Upper lobe of left lung (tissue), 6 donors: ENCODE measurements at regions not wholly inside any gene's neighbourhood (a gene's known extent, or its start where the extent isn't known, plus 50 kb on each side); places are given as distances from the start of the nearest gene placed in this dataset.

ENCODE experiments used
- ATAC-seq, 2 donors: fragments of 200-7000 bp; cut with Tn5 transposase; one replicate each; pipeline ENCODE4 v1.9.1; 2022; ENCODE audit warnings: mild to moderate bottlenecking in 2 of 2, moderate library complexity in 2 of 2; ENCODE audit not compliant: low FRiP score in 2 of 2
- DNase-seq, 2 donors: peaks; one replicate each; pipeline ENCODE4 v3.0.0-alpha.2; 2019 to 2020
- H3K27ac ChIP-seq, 4 donors: fragments of 200-600 bp; sonication (generic); one replicate each; pipeline ENCODE4 v1.5.1; 2016 to 2019
- H3K27me3 ChIP-seq, 4 donors: fragments of 200-600 bp; sonication (generic); one replicate each; pipeline ENCODE4 v1.5.1; 2017 to 2019
- H3K36me3 ChIP-seq, 4 donors: fragments of 200-600 bp; sonication (generic); one replicate each; pipeline ENCODE4 v1.5.1; 2016 to 2019
- H3K4me1 ChIP-seq, 4 donors: fragments of 200-600 bp; sonication (generic); one replicate each; pipeline ENCODE4 v1.5.1; 2018 to 2019
- H3K4me3 ChIP-seq, 4 donors: fragments of 200-600 bp; sonication (generic); one replicate each; pipeline ENCODE4 v1.5.1; 2017 to 2019; ENCODE audit warnings: mild to moderate bottlenecking in 2 of 4, moderate library complexity in 1 of 4
- H3K9me3 ChIP-seq, 4 donors: fragments of 200-600 bp; sonication (generic); one replicate each; pipeline ENCODE4 v1.5.1; 2018 to 2019
- CTCF ChIP-seq, 6 experiments: fragments of 450-650 bp in 4 of 6; fragments of 200-600 bp in 2 of 6; sonication (generic) in 2 of 6; IDR thresholded peaks; one replicate each; pipeline ENCODE4 v1.5.1; 2016 to 2019; ENCODE audit warnings: antibody characterized with exemption in 6 of 6
- EP300 ChIP-seq, 4 donors: sonication (generic); formaldehyde crosslinking; IDR thresholded peaks; one replicate each; pipeline ENCODE4 v1.5.1; 2017; ENCODE audit warnings: antibody characterized with exemption in 4 of 4, control low read depth in 2 of 4
- POLR2A ChIP-seq, 4 donors: fragments of 450-650 bp; IDR thresholded peaks; one replicate each; pipeline ENCODE4 v1.5.1; 2016 to 2017; ENCODE audit warnings: antibody characterized with exemption in 4 of 4, mild to moderate bottlenecking in 2 of 4
- POLR2AphosphoS5 ChIP-seq, 2 donors: sonication (generic); formaldehyde crosslinking; IDR thresholded peaks; one replicate each; pipeline ENCODE4 v1.5.1; 2017; ENCODE audit warnings: antibody characterized with exemption in 2 of 2
- WGBS, 2 donors: methylation state at CpG; one replicate each; pipeline ENCODE4 v1.1.5; 2017 to 2018; 5-methylcytosine and 5-hydroxymethylcytosine counted together
- donor health status: DM: no; HTN: no; CAD: no; lungs with moderate emphysema.
- donor health status: DM: no; HTN: yes; CAD: no; lungs with severe emphysema.

- Histone ChIP-seq H3K27ac (no peak overlapping the region), H3K9me3 (peaks cover 0 to 4% (median 4%) of the 10 kb centered on the region in 4 donors), H3K4me3 (no peak overlapping the region), H3K27me3 (no peaks in the 10 kb centered on the region), H3K36me3 (no peaks in the 10 kb centered on the region), H3K4me1 (no peaks in the 10 kb centered on the region)
- DNase-seq (no peak), ATAC-seq (no peak)
- 70 to 82% methylated on average over 5 of the region's 5 CpGs for WGBS, 2 donors
- TF ChIP-seq POLR2AphosphoS5 (IDR thresholded peaks at IDR 0.05) (no peak), POLR2A (IDR thresholded peaks at IDR 0.05) (no peak), CTCF (IDR thresholded peaks at IDR 0.05) (no peak), EP300 (IDR thresholded peaks at IDR 0.05) (no peak)
Measured at GRCh38 chr1:101338714-101339430, 102.1 kb downstream of the S1PR1 start.

GRCh38 chr1:101344745-101345144, 107.9 kb downstream of the S1PR1 start:
- Histone ChIP-seq H3K4me3 (no peak overlapping the region), H3K4me1 (no peaks in the 10 kb centered on the region), H3K27me3 (no peaks in the 10 kb centered on the region), H3K36me3 (no peaks in the 10 kb centered on the region), H3K27ac (no peak overlapping the region), H3K9me3 (no peaks in the 10 kb centered on the region)
- WGBS, 2 donors = 71 to 75% methylated on average over 4 of the region's 4 CpGs
- TF ChIP-seq EP300 (IDR thresholded peaks at IDR 0.05) = no peak
- no peak for DNase-seq
- no peak for ATAC-seq

GRCh38 chr1:101346419-101346818, 109.6 kb downstream of the S1PR1 start:
- Histone ChIP-seq H3K27me3 (no peaks in the 10 kb centered on the region), H3K4me3 (no peak overlapping the region), H3K9me3 (no peaks in the 10 kb centered on the region), H3K4me1 (no peaks in the 10 kb centered on the region), H3K27ac (no peak overlapping the region), H3K36me3 (no peaks in the 10 kb centered on the region)
- 86 to 92% methylated on average over 2 of the region's 2 CpGs for WGBS, 2 donors
- ATAC-seq (no peak), DNase-seq (no peak)
- no peak for TF ChIP-seq EP300 (IDR thresholded peaks at IDR 0.05)
- no peak for TF ChIP-seq CTCF (IDR thresholded peaks at IDR 0.05)
- TF ChIP-seq POLR2AphosphoS5 (IDR thresholded peaks at IDR 0.05) = no peak

- no peaks in the 10 kb centered on the region for H3K27me3 ChIP-seq
- no peak for DNase-seq
- no peaks in the 10 kb centered on the region for H3K36me3 ChIP-seq
- no peaks in the 10 kb centered on the region for H3K9me3 ChIP-seq
- no peak overlapping the region for H3K27ac ChIP-seq
- H3K4me3 ChIP-seq = no peak overlapping the region
- WGBS, 2 donors = 97 to 98% methylated on average over 3 of the region's 3 CpGs
- ATAC-seq = no peak
- no peak for TF ChIP-seq CTCF (IDR thresholded peaks at IDR 0.05)
- no peak for TF ChIP-seq EP300 (IDR thresholded peaks at IDR 0.05)
- TF ChIP-seq POLR2A (IDR thresholded peaks at IDR 0.05) = no peak
- no peak for TF ChIP-seq POLR2AphosphoS5 (IDR thresholded peaks at IDR 0.05)
- H3K4me1 ChIP-seq = no peaks in the 10 kb centered on the region
Measured at GRCh38 chr1:101356013-101356412, 119.2 kb downstream of the S1PR1 start.

- H3K4me3 ChIP-seq = no peak overlapping the region
- no peaks in the 10 kb centered on the region for H3K9me3 ChIP-seq
- ATAC-seq (no peak), DNase-seq (no peak)
- H3K27me3 ChIP-seq = no peaks in the 10 kb centered on the region
- no peak overlapping the region for H3K27ac ChIP-seq
- H3K36me3 ChIP-seq = no peaks in the 10 kb centered on the region
- TF ChIP-seq CTCF (IDR thresholded peaks at IDR 0.05) = no peak
- TF ChIP-seq POLR2A (IDR thresholded peaks at IDR 0.05) = no peak
- 55 to 58% methylated on average over 5 of the region's 5 CpGs for WGBS, 2 donors
- no peaks in the 10 kb centered on the region for H3K4me1 ChIP-seq
Measured at GRCh38 chr1:101356604-101357443, 120.0 kb downstream of the S1PR1 start.
